OCI-LY7 (cell line): ENCODE measurements at regions not wholly inside any gene's neighbourhood (a gene's known extent, or its start where the extent isn't known, plus 50 kb on each side); places are given as distances from the start of the nearest gene placed in this dataset.

Experiments
- CTCF ChIP-seq: fragments of 200-600 bp; sonication (generic); conservative IDR thresholded peaks from 2 replicates; pipeline ENCODE4 v1.5.1; 2014; ENCODE audit warnings: mild to moderate bottlenecking, antibody characterized with exemption, low read length, moderate library complexity, mixed read lengths
- EZH2phosphoT487 ChIP-seq: fragments of 200-600 bp; sonication (generic); IDR thresholded peaks from 2 replicates; pipeline ENCODE4 v1.6.1; 2018; ENCODE audit warnings: low read depth, borderline replicate concordance, mild to moderate bottlenecking, mixed run types, antibody characterized with exemption, low read length, moderate library complexity, mixed read lengths

GRCh38 chr2:58710795-58711279 is 469.7 kb upstream of the FANCL start:
- TF ChIP-seq CTCF = no peak
- no peak for TF ChIP-seq EZH2phosphoT487
